Activated CD8-positive, alpha-beta memory T cell treated with anti-CD3 and anti-CD28 coated beads for 1 hour (primary cell): ENCODE measurements at regions not wholly inside any gene's neighbourhood (a gene's known extent, or its start where the extent isn't known, plus 50 kb on each side); places are given as distances from the start of the nearest gene placed in this dataset.

Experiments
- DNase-seq, 2 donors: peaks; one replicate each; pipeline ENCODE4 v3.0.0-alpha.2; 2020; ENCODE audit warnings: low read depth in 1 of 2; ENCODE audit errors: extremely low read depth in 1 of 2

DNA sequence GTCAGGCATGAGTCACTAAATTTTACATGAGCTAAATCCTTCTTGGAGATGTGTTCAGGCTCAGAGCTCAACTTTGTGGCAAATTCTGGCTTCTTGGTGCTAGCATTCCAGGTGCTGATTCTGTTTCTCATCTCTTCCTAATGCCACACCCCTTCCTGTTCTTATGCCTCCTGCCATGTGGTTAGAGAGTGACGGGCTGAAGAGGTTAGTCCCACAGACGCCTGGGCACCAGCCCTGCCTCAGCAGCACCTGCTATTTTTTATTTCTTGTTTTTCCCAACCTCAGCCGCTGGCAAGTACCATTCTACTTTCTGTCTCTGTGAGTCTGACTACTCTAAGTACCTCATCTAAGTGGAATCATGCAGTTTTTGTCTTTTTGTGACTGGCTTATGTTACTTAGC lies 329.5 kb downstream of the KCNRG start:
- no peak for DNase-seq

DNA sequence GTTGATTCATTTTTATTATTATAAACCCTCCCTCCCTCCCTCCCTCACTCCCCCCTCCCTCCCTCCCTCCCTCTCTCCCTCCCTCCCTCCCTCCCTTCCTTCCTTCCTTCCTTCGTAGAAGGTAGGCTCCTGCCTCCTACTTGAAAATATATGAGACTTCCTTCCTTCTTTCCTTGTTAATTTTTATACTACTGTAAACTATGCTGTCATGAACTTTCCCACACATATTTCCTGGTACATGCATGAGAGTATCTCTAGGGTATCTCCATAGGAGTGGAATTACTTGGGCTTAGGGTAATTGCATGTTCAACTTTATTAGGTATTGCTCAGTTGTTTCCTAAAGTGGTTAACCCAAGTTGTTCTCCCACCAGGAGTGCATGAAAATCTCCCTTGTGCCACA lies 330.6 kb downstream of the KCNRG start:
- DNase-seq, result no peak

DNA sequence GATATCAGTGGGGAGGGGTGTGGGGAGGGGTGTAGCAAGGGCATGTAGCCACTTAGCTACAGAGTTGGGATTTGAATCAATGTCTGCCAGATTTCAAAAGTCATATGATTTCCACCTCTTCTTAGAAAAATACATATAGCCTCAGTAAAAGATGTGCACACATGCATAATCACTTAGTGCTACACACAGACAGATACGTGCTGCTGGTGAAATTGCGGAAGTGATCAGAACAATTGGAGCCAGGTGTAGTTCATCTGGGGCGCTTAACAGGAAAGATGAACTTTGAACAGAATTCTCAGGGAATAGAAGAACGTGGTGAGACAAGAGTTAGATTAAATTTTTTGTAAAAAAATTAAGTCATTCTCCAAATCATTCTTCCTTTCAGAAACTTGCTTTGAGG lies 333.1 kb downstream of the KCNRG start:
- DNase-seq, result no peak

DNA sequence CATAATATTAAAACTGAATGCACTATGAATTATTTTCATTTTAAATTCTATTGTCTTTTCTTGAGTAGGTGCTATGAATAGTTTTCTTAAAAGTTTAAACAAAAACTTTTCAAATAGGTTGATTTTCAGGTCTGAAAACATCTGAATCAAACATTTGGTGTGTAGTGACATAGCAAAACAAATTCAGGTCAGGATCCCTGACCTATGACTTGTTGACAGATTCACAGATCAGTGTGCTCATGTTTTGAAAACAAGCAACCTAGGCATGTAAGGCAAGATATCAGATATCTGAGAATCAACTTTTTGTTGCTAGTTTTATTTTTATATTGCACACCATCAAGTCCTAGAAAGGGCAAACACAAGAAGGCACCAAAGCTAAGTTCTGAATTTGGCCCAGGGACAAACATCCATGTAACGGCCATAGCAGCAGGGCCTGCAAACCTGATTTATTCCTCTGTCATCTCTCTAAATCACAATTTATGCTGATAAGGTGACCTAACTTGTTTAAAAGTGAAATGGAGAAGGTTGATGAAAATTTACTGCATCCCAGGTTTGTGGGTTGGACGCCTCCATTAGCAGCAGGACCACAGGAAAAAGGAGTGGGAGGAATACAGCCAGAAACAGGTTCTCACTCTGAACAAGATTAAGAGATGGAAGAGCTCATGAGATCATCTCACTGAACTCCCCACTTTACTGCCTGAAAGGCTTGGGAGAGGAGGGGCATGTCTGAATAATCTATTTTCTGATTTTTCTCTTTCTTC lies 337.7 kb downstream of the KCNRG start:
- DNase-seq, result no peak

DNA sequence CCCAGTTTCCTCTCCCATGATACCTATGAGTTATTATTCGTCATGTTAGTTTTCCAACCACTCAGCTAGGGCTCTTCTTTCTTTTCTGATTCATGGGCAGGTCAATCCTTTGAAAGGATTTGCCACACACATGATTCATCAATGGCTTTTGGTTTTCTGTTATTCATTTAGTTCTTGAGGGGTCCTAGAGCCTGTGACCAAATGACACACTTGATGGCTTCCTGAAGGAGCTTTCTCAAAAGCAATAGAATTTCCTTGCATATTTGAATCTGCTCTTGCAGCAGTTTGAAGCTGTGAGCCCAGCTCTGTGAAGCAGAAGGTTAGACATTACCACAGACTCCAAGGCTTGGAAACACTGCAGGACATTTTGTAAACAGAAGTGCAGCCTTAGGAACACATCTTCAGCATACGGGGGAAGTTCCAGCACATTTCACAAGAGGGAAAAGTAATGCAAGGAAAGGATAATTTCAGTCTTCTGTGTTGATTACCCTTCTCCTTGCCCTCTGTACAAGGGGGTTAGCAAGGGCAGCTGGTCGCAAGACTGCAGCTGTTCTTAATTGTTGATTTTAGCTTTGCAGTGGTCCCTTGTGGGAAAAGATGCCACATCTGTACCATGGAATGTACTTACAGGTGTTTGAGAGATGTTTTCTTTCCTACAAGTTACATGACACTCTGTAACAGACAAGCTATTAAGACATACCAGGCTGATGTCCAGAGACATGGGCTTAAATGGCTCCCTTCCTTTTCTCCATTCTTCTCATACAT lies 338.6 kb downstream of the KCNRG start:
- no peak for DNase-seq

DNA sequence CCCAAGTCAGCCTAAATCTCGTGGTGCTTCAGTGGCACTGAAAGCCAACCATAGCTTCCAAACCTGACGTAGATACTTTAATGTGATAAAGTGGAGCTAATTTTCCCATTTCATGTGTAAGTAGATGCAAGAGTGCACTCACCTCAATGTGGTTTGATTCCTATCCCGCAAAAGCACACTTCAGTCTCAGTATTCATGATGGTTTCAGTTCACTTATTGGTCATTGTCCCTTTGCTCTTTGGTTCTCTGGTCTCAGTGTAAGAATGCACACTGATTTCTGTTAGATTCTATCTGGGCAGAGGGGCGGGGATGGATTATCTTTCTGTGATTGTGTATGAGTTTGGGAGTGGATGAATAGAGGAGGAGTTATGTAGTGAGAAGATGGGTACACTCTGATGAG lies 340.6 kb downstream of the KCNRG start:
- no peak for DNase-seq

DNA sequence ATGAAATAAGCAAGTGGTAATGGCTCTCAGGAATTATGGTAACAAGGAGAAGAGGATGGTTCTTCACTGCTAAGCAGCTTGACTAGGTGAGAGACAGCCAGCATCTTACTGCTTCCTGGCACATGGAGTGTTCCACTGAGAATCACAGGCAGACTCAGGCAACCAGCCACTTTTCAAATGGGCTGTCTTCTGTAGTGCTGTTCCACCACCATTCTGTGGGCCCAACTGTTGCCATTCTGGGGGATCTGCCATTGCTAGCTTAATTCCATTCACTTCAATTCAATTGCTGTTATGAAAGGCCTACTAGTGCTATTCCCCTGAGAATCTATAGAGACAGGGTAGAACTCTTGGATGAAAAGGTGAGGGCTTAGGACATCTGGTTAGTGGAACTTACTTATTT lies 341.9 kb downstream of the KCNRG start:
- DNase-seq, result no peak

DNA sequence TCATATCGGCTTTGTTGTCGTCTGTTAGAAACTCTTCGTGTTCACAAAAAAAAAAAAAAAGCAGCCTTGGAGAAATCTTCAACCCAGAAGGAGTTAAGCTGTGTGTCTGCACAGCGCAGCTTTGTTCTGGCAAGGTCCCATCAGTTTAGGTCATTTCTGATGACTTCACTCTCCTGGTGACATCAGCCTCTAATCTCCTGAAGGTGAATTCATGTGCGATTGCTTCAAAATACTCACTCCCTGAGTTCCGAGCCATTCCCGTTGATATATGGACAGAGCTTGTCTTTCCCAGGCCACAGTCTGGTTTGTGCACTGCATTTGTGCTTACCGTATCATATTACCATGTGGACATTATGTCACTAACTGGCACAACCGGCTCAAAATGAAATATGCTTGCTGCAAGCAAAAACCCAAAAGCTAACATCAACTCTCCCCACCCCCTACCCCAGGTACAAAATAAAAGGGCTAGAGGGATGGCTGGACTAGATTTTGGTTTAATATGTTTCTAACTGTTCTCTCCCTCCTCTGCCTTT lies 342.4 kb downstream of the KCNRG start:
- DNase-seq, result no peak

DNA sequence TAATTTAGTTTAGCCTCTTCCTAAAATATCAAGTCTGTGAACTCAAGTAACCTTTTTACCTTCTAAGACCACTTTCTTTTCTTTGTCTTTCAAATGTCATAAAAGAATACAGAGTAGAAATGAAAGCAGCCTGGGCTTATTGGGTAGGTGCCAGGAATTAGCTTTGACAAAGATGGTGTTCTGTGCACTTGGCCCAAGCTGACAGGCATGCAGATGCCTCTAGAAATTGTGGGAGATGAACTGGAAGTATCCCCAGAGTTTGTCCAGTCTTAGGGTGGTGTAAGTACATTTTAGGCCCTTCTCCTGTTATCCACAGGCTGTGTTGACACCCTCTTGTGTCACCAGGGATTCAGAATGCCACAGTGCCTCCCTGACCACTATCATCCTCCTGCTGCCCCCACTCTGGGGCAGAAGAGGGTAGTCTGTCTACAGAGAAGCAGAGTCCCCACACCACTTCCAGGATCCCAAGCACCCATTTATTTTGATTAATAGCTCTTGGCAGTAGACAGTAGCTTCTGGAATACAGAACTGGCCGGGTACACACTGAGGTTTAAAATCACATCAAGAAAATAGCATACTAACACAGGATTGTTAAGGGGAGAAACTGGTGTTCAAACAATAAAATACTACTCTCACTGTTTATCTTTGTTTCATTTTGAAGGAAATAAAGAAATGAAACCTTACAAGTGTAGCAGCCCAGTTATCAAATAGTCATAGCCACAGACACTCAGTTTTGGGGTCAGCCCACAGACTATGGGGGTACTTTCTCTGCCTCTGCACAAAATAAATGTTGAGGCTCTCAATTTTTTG lies 343.2 kb downstream of the KCNRG start:
- DNase-seq, result no peak

DNA sequence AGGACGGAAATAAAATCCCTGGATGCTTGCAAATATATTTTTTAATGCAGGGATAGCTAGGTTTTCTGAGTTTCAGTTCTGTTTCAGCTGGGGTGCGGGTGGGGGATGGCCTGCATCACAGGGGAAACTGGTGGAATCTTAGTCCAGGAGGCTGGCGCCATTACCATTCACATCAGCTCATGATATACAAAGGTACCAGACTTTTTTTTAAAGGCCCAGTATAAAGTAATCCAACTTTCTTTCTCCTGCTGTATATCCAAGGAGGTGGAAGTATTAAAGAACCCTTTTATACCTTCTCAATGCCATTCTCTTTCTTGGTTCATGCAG lies 343.8 kb downstream of the KCNRG start:
- no peak for DNase-seq

DNA sequence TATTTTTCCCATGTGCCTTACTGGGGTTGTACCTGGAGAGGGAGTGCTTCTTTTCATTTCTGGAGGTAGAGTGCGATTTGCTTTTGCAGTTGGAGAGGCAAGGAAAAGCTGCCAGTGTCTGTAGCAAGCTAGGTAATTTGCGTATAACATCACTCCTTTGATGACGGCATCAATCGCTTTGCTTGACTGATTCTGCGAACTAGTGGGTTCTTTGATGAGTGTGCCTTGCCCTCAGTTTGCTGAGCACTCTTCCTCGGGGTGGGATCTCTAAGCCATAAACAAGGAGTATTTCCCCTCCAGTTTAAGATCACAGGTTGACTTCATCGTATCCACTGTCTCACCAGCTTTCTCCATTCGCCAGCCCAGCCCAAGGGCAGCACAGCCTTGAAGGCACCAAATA lies 344.5 kb downstream of the KCNRG start:
- no peak for DNase-seq

DNA sequence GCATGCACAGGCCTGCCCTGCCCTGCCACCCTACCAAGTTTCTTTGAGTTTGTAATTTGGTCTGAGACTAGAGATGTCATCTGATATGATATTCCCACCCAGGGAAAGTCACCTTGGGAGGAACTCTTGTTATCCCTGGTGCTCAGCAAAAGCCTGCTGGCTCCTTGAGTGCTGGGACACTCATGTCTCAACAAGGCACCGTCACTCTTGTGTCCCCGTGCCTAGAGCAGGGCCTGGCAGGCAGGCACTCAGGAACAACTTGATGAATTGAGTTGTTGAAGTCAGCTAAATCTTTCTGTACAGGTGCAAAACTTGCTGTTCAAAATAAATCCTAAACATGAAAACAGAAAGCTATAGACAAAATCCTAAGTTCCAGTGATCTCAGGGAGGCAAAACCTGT lies 345.4 kb downstream of the KCNRG start:
- no peak for DNase-seq

DNA sequence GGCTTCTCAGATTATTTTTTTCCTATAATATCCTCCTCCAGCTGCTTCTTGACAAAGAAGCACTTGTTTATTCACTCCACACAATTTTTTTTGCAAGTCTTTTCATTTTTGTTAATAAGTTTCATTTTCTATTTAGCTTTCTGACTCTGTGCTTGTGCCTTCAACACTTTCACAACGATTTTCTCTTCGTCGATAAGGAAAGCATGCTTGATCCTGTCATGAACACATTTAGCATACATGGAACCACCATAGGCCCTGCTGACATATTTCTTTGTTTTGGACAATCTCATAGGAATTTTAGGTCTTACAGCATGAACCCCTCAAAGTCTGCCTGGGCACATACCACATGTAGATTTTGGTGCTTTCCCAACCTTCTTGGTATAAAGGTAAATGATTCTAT lies 346.0 kb downstream of the KCNRG start:
- DNase-seq, result no peak

DNA sequence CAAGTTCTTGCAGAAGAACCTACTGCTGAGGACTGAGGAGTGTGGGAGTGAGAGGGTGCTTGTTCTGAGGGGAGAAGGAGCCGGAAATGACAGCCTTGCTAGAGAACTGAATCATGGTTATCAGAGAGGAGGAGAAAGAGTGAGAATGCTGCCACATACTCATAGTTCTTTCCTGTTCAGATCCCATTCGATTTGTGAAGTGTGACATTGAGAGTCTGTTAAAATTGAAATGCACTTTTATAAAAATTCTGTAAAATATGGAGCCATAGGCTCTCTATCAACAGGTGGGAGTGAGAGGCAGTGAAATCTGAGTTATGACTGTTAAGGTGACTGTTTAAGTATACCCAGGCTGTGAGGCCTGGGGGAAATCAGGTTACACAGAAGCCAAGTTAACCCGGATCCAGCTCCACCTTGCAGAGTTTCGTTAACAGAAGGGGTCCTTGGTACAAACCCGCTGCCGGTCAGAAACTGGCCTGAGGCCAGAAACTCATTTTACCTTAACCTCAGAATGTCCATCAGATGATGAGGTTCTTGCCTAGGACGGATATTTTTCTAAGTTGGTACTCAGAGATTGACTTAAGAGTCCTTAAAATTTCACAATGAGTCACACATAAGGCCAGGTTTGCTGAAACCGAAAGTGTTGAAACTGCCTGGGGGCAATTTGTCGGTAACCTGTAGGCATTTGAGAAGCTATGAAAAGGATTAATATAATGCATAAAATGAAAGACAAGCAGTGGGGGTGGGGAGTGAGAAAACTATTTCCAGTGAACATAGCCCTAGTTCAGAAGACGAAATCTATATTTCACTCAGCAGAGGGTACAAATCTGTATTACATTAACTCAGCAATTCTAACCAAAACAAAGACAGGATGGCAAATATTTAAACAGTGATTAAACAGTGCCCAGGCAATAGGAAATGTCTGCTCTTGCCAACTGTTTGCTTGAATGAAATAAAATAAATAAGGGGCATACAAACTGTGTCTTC lies 350.5 kb downstream of the KCNRG start:
- no peak for DNase-seq

DNA sequence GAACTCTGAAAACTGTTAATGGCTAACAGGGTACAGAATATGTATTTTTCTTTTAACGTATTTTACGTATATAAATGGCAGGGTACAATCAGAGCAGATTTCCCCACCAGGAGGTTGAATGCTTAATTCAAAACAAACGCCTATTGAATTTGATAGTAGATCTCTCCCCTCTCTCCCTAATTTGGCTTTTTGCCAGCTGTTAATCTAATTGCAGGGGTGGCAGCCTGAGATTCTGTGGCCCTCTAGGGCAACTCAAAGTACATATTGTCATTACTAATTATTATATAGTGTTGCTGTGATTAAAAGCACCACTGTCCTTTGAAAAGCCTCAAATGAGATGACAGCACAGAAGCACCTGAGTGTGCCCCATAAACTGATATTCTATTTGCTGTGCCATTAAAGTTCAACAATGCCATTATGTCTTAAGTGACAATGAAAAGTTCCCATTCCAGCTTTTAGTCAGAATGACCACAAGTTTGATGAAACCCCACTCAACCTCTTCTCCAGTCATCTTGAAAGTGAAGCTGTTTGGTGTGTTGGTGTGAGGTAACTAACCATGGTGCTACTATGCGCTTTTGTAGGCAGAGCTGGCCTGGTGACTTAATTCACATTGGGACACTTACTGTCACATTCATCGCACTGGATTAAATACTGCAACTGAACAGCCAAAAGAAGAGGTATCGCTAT lies 351.4 kb downstream of the KCNRG start:
- DNase-seq, result no peak

DNA sequence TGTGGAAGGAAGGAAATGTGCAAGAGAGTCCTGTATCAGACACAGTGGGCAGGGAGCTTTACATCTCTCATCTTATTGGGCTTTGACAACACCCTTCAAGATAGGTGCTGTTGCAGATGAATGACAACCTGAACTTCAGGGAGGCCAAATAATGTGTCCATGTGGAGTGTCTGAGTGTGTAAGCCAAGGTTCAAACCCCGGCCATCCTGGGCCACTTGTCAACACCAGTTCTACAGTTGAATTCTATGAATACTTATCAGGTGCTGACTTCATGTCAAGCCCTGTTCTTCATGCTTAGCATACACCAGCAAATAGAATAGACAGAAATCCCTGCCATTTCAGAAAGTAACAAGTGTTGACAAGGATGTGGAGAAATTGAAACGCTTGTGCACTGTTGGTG lies 354.4 kb downstream of the KCNRG start:
- DNase-seq, result no peak

DNA sequence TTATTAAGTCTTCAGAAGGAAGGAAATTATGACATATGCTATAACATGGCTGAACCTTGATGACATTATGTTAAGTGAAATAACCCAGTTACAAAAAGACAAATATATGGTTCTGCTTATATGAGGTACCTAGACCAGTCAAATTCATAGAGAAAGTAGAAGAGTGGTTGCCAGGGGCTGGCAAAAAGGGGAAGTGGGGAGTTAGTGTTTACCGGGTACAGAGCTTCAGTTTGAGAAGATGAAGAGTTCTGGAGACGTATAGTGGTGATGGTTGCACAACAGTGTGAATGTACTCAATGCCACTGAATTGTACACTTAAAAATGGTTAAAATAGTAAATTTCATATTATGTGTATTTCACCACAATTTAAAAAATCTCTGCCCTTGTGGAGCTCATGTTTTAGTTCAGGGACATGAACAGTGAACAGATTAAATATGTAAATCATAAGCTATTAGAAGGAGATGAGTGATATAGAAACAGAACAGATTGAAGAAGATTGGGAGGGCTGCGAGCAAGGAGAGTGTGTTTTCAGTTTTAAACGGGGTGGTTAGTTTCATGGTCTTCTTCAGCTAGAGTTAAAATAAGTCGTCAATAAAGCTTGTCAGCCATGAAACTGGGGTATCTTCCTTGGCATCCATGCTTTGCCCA lies 355.2 kb downstream of the KCNRG start:
- DNase-seq, result no peak

DNA sequence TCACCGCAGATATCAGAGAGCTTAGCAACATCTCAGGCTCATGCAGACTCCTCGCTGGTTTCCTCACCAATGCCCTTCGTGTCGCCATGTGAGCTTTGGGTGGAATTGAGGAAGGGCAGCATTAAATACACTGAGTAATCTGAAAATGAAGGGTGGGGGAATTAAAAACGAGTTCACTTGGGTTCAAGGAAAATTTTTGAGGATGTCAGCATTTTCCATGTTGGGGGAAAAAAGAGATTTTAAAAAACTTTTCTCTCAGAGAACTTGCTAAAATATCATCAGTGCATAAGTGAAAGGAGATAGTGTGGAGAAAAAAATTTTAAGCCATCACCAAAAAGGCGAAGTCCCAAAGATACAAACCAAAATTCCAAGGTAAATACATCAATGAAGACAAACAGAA lies 359.3 kb downstream of the KCNRG start:
- no peak for DNase-seq

DNA sequence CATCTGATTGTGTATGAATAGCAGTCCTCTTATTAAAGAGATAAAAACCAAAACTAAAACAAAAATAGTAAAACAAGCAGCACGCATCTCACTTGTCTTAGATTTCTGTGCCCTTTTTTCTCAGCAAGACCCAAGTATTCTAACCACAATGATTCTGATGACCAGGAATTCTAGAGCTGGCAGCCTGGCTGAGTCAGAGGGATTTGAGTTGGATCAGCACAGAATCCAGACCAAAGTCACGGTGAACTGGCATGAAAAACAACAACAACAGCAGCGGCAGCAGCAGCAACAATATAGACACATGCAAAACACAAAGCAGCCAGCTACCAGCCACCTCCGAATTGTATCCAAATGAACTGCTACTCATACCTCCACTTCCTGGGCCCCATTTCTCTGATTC lies 360.5 kb downstream of the KCNRG start:
- no peak for DNase-seq
